H9 (cell line): ENCODE measurements at regions not wholly inside any gene's neighbourhood (a gene's known extent, or its start where the extent isn't known, plus 50 kb on each side); places are given as distances from the start of the nearest gene placed in this dataset.

Source experiments
- DNase-seq: peaks from one replicate; pipeline ENCODE4 v3.0.0-alpha.2; 2017
- H2AFZ ChIP-seq: one replicate; pipeline ENCODE4 v1.6.1; 2013; ENCODE audit warnings: mild to moderate bottlenecking, low read length, control low read depth, moderate library complexity
- H2AK5ac ChIP-seq: 2 replicates; pipeline ENCODE4 v1.6.1; 2013; ENCODE audit warnings: low read length, control low read depth, mixed read lengths; ENCODE audit not compliant: insufficient read length
- H2BK120ac ChIP-seq: one replicate; pipeline ENCODE4 v1.6.1; 2013; ENCODE audit warnings: low read depth, mild to moderate bottlenecking, low read length, control low read depth, inconsistent platforms; ENCODE audit not compliant: poor library complexity, severe bottlenecking
- H2BK12ac ChIP-seq: 2 replicates; pipeline ENCODE4 v1.6.1; 2013; ENCODE audit warnings: low read length, control low read depth, mixed read lengths, low read depth; ENCODE audit not compliant: insufficient read length
- H2BK15ac ChIP-seq: 2 replicates; pipeline ENCODE4 v1.6.1; 2013; ENCODE audit warnings: low read depth, low read length, control low read depth
- H2BK20ac ChIP-seq: one replicate; pipeline ENCODE4 v1.6.1; 2013; ENCODE audit warnings: low read depth, mild to moderate bottlenecking, low read length, control low read depth, inconsistent platforms; ENCODE audit not compliant: poor library complexity, severe bottlenecking
- H2BK5ac ChIP-seq: 2 replicates; pipeline ENCODE4 v1.6.1; 2013; ENCODE audit warnings: low read length, control low read depth, mixed read lengths; ENCODE audit not compliant: insufficient read length
- H3K14ac ChIP-seq: 2 replicates; pipeline ENCODE4 v1.6.1; 2013; ENCODE audit warnings: low read length, control low read depth; ENCODE audit not compliant: insufficient read depth
- H3K18ac ChIP-seq: 2 replicates; pipeline ENCODE4 v1.6.1; 2013; ENCODE audit warnings: low read depth, mild to moderate bottlenecking, mixed read lengths, low read length, control low read depth; ENCODE audit not compliant: insufficient read length
- H3K23ac ChIP-seq: 2 replicates; pipeline ENCODE4 v1.6.1; 2013; ENCODE audit warnings: low read length, control low read depth, mixed read lengths, low read depth; ENCODE audit not compliant: insufficient read length
- H3K23me2 ChIP-seq: 2 replicates; pipeline ENCODE4 v1.6.1; 2013; ENCODE audit warnings: low read depth, mild to moderate bottlenecking, mixed read lengths, low read length, control low read depth; ENCODE audit not compliant: insufficient read length, poor library complexity, severe bottlenecking
- H3K27ac ChIP-seq: 2 replicates; pipeline ENCODE4 v1.5.1; 2013; ENCODE audit warnings: low read length, control low read depth, mixed read lengths, low read depth; ENCODE audit not compliant: insufficient read length
- H3K27me3 ChIP-seq: 2 replicates; pipeline ENCODE4 v1.6.1; 2013; ENCODE audit warnings: low read length, control low read depth, inconsistent platforms; ENCODE audit not compliant: insufficient read depth
- H3K4ac ChIP-seq: 2 replicates; pipeline ENCODE4 v1.6.1; 2013; ENCODE audit warnings: low read depth, mild to moderate bottlenecking, control low read depth, inconsistent platforms, low read length, moderate library complexity
- H3K4me1 ChIP-seq: 2 replicates; pipeline ENCODE4 v1.6.1; 2013; ENCODE audit warnings: low read length, control low read depth, inconsistent platforms; ENCODE audit not compliant: insufficient read depth
- H3K4me2 ChIP-seq: 2 replicates; pipeline ENCODE4 v1.6.1; 2013; ENCODE audit warnings: low read length, control low read depth, mixed read lengths; ENCODE audit not compliant: insufficient read length, insufficient read depth
- H3K56ac ChIP-seq: 2 replicates; pipeline ENCODE4 v1.6.1; 2013; ENCODE audit warnings: low read depth, mild to moderate bottlenecking, mixed read lengths, low read length, control low read depth; ENCODE audit not compliant: insufficient read length
- H3K79me1 ChIP-seq: 2 replicates; pipeline ENCODE4 v1.6.1; 2013; ENCODE audit warnings: low read depth, mild to moderate bottlenecking, moderate library complexity, low read length, control low read depth, inconsistent platforms; ENCODE audit not compliant: insufficient read depth, poor library complexity, severe bottlenecking
- H3K79me2 ChIP-seq: 2 replicates; pipeline ENCODE4 v1.6.1; 2013; ENCODE audit warnings: low read length, control low read depth, inconsistent platforms; ENCODE audit not compliant: insufficient read depth
- H3K9ac ChIP-seq: 2 replicates; pipeline ENCODE4 v1.6.1; 2013; ENCODE audit warnings: low read length, control low read depth, mixed read lengths; ENCODE audit not compliant: insufficient read length; ENCODE audit errors: extremely low read depth
- H3K9me3 ChIP-seq: one replicate; pipeline ENCODE4 v1.6.1; 2013; ENCODE audit warnings: low read depth, low read length, inconsistent platforms; ENCODE audit not compliant: control insufficient read depth
- H3T11ph ChIP-seq: one replicate; pipeline ENCODE4 v1.6.1; 2013; ENCODE audit warnings: mild to moderate bottlenecking, low read length, control low read depth, inconsistent platforms
- H4K20me1 ChIP-seq: one replicate; pipeline ENCODE4 v1.6.1; 2013; ENCODE audit not compliant: control insufficient read depth, insufficient read length, insufficient read depth
- H4K5ac ChIP-seq: 2 replicates; pipeline ENCODE4 v1.6.1; 2013; ENCODE audit warnings: low read depth, mild to moderate bottlenecking, mixed read lengths, low read length, control low read depth; ENCODE audit not compliant: insufficient read length
- H4K8ac ChIP-seq: replicated peaks from 2 replicates; pipeline ENCODE4 v1.6.1; 2013; ENCODE audit warnings: low read length, control low read depth, mixed read lengths, low read depth; ENCODE audit not compliant: insufficient read length
- H4K91ac ChIP-seq: 2 replicates; pipeline ENCODE4 v1.6.1; 2013; ENCODE audit warnings: low read depth, mild to moderate bottlenecking, moderate library complexity, mixed read lengths, low read length, control low read depth; ENCODE audit not compliant: insufficient read length
- H3K27ac Mint-ChIP-seq, 3 experiments: 2 replicates in 2 of 3; 3 replicates in 1 of 3; pipeline ENCODE4 v1.8.0; 2020 to 2021; ENCODE audit warnings: mixed read lengths in 3 of 3, mild to moderate bottlenecking in 1 of 3, moderate library complexity in 1 of 3
- H3K27me3 Mint-ChIP-seq: 2 replicates; pipeline ENCODE4 v1.8.0; 2021; ENCODE audit warnings: low read depth, mild to moderate bottlenecking, moderate library complexity, mixed read lengths
- H3K36me3 Mint-ChIP-seq, 3 experiments: 2 replicates in 2 of 3; 3 replicates in 1 of 3; pipeline ENCODE4 v1.8.0; 2020 to 2021; ENCODE audit warnings: low read depth in 3 of 3, mixed read lengths in 3 of 3; ENCODE audit not compliant: insufficient read depth in 1 of 3
- H3K4me1 Mint-ChIP-seq, 2 experiments: 2 replicates each; pipeline ENCODE4 v1.8.0; 2020; ENCODE audit warnings: mixed read lengths in 2 of 2
- H3K4me3 Mint-ChIP-seq, 2 experiments: 2 replicates in 1 of 2; 3 replicates in 1 of 2; pipeline ENCODE4 v1.8.0; 2020 to 2021; ENCODE audit warnings: mild to moderate bottlenecking in 2 of 2, mixed read lengths in 2 of 2, moderate library complexity in 1 of 2
- H3K9me3 Mint-ChIP-seq, 2 experiments: 2 replicates in 1 of 2; 3 replicates in 1 of 2; pipeline ENCODE4 v1.8.0; 2020; ENCODE audit warnings: mild to moderate bottlenecking in 2 of 2, mixed read lengths in 2 of 2, moderate library complexity in 1 of 2
- CTCF ChIP-seq: fragments of 200-600 bp; sonication (generic); conservative IDR thresholded peaks from 3 replicates; pipeline ENCODE4 v1.8.0; 2021; ENCODE audit warnings: antibody characterized with exemption, mild to moderate bottlenecking
- WGBS: extraction: QIAGEN DNeasy Blood & Tissue Kit; methylation state at CpG from one replicate; pipeline ENCODE4 v1.1.7; 2013; ENCODE audit warnings: missing lambda C conversion rate, low lambda C conversion rate, mixed read lengths; ENCODE audit not compliant: insufficient read length; ENCODE audit errors: extremely low coverage; 5-methylcytosine and 5-hydroxymethylcytosine counted together

- no peak overlapping the region for H3K27ac ChIP-seq
Observed at GRCh38 chr3:173257797-173258196, 116.8 kb upstream of the SPATA16 start.

More at GRCh38 chr3:173257797-173258196, 116.8 kb upstream of the SPATA16 start:
- Histone ChIP-seq H4K91ac (no peak overlapping the region), H3K4ac (no peak overlapping the region), H3K79me1 (no peaks in the 10 kb centered on the region), H4K5ac (no peak overlapping the region), H2BK5ac (no peak overlapping the region), H2BK20ac (no peak overlapping the region), H3K9ac (no peak overlapping the region), H3K23ac (no peak overlapping the region), H2AK5ac (no peak overlapping the region), H2BK120ac (no peak overlapping the region), H3K14ac (no peak overlapping the region), H3K56ac (no peak overlapping the region), H2BK12ac (no peak overlapping the region), H4K8ac (no peak overlapping the region), H4K20me1 (no peaks in the 10 kb centered on the region), H3K4me2 (no peak overlapping the region), H3K4me1 (no peaks in the 10 kb centered on the region; the same call in 1 of the 2 replicates), H3K18ac (no peak overlapping the region), H3T11ph (no peak overlapping the region), H3K9me3 (no peaks in the 10 kb centered on the region), H3K79me2 (no peaks in the 10 kb centered on the region), H2BK15ac (no peak overlapping the region), H2AFZ (no peak overlapping the region), H3K27me3 (no peaks in the 10 kb centered on the region), H3K23me2 (no peaks in the 10 kb centered on the region)
- H3K36me3 Mint-ChIP-seq: peaks cover 0 to 5% (median 2%) of the 10 kb centered on the region in 3 experiments; a peak in 2 of 7 replicates
- peaks cover 10 to 22% of the 10 kb centered on the region in 2 experiments for H3K4me1 Mint-ChIP-seq
- H3K4me3 Mint-ChIP-seq: no peak overlapping the region; a peak in 1 of 5 replicates
- peaks cover 0 to 5% of the 10 kb centered on the region in 2 experiments; a peak in 3 of 5 replicates for H3K9me3 Mint-ChIP-seq
- no CpG with 5 or more reads among the region's 4 CpGs for WGBS
- no peak for TF ChIP-seq CTCF
- no peaks in the 10 kb centered on the region for H3K27me3 Mint-ChIP-seq
- no peak for DNase-seq
- H3K27ac Mint-ChIP-seq: no peak overlapping the region
